Fibroblast of skin of back (primary cell): ENCODE measurements at regions not wholly inside any gene's neighbourhood (a gene's known extent, or its start where the extent isn't known, plus 50 kb on each side); places are given as distances from the start of the nearest gene placed in this dataset.
"Not testable (repeated sequence)": the region's sequence is repeated elsewhere in the genome, so short reads cannot be mapped to it uniquely, and the experiment has no call there.

Experiments used
- DNase-seq: peaks from one replicate; pipeline ENCODE4 v3.0.0-alpha.2; 2013

DNA sequence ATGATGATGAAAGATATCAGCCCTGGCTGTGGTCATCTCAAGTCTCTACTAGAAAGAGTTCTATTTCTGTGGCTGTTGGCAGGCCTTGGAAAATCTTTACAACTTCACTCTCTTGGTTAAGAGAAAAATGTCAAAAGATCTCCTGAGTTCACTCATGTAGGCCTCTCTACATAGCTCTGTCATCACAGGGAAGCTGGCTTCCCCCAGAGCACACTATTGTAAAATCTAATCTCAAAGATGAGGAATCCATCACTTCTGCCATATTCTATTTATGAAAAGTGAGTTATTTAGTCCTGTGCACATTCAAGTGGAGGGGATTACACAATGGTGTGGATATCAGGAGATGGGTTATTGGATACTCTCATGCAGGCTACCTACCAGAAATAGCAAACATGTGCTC, 388.4 kb upstream of the HS3ST1 start:
- DNase-seq: no peak

DNA sequence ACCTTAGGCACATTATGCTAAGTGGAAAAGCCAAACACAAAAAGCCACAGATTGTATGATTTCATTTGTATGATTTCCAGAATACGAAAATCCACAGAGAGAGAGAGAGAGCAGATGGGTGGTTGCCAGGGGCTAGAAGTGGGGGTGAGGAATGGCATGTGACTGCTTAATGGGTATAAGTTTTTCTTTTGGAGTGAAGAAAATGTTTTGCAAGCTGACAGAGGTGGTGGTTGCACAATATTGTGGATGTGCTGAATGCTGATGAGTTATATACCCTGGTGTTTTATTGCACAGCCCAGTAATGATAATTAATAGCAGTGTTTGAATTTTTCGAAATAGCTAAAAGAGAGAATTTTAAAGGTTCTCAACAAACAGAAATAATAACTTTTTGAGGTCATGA, 386.1 kb upstream of the HS3ST1 start:
- no peak for DNase-seq

DNA sequence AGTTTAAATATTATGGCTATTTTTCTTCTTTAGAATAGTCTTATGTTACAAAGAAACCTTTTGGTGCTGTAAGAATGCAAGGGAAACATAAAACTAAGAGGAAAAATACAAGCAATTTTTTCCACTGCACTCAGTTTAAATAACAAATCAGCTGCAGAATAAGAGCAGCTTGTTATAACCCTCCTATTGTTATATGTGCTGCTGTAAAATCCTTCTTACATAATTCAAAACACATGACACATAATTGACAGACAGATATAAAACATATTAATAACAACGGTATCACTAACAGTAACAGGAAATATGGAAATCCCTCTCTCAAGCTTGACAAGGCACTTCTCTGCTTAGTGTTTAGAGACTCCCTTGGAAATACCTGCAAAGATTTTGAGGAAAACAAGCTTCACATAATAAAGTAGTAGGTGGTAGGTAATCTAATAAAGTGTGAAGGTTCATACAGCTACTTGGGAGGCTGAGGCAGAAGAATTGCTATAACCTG, 385.3 kb upstream of the HS3ST1 start:
- no peak for DNase-seq

DNA sequence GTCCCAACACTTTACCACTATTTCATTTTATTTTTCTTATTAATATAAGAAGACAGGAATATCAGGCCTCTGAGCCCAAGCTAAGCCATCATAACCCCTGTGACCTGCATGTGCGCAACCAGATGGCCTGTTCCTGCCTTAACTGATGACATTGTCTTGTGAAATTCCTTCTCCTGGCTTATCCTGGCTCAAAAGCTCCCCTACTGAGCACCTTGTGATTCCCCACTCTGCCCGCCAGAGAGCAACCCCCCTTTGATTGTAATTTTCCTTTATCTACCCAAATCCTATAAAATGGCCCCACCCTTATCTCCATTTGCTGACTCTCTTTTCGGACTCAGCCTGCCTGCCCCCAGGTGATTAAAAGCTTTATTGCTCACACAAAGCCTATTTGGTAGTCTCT, 382.8 kb upstream of the HS3ST1 start:
- DNase-seq: not testable (repeated sequence)

DNA sequence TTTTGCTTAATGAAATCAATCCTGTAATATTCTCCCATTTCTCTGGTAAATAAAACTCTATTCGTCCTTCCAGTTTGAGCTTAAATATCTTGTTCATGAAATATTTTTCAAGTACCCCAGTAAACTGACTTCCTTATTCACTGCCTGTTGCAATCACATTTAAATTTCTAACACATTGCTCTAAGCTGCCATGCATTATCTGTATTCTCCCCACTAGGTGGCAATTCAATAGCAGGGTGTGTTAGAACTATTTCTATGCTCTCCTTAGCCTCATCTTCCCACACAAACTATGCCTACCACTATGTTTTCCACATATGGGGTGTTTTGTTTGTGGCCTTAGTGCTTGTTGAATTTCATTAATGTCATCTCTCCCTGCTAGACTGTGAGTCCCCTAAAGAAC, 377.1 kb upstream of the HS3ST1 start:
- peak; percentile 2 for DNase-seq

DNA sequence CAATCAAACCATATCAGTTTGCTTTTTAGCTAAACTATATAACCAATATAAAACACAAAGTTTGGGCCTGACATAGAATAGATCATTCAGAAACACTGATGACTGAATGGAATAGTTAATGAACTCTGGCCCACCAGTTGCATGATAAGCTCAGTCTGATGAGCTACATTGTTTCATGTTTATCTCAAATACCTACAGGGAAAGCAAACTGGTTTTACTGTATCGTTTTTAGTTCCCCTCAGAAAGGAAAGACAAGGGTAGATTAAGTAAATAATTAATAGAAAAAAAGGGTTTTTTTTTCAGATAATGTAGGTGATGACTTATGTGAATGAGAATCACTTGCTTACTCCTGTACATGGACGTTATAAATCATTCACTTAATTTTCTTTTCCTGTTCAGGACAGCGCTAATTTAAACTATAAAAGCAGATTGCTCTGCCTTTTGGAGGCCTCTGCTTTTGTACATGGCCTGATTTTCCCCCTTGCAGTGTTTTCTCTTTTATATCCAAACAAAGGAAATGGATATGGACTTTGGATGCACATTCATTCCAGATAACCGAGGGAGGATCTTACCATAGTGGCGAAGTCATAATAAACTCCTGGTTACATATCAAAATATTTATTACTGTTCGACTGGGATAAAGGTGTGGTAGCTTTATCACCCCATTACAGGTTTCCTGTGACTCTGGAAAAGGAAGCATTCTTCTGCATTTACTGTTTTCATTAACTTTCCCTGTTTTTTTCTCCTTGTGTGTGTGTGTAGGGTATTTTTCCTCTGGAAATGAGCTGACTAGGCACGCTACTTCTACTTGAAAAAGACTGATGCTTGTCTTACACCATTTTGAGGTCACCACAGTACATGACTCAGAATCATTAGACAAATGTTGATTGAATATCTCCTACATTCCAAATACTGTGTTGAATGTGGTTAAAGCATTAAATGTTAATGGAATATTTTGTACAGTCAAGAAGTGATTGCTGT, 373.1 kb upstream of the HS3ST1 start:
- DNase-seq: no peak

DNA sequence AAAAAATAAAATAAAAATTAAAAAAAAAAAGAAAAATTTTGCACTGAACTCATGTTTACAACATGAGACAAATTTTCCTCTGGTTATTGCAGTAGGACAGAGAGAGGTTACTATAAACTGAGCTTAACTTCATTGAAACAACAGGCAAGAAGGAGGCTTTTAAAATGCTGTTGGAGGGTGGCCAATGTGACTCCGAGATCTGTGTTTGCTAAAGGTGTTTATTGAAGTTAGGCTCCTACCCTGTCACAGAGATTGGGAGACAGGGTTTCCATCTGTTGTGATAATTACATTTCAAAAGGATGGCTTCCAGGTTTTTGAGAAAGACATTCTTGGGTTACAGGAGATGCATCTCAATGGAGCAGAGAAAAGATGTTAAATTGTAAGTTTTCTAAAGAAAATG, 370.5 kb upstream of the HS3ST1 start:
- no peak for DNase-seq

DNA sequence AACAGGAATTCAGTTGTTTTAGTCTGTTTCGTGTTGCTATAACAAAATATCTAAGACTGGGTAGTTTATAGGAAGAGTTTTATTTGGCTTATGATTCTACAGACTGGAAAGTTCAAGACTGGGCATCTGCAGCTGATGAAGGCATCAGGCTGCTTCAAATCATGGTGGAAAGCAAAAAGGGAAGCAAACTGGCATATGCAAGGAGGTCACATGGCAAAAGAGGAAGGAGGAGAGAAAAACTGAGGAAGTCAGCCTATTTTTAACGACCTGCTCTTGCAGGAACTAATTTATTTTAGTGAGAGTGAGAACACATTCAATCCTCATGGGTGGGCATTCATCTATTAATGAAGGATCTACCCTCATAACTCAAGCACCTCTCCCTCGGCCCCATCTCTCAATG, 363.1 kb upstream of the HS3ST1 start:
- no peak for DNase-seq

DNA sequence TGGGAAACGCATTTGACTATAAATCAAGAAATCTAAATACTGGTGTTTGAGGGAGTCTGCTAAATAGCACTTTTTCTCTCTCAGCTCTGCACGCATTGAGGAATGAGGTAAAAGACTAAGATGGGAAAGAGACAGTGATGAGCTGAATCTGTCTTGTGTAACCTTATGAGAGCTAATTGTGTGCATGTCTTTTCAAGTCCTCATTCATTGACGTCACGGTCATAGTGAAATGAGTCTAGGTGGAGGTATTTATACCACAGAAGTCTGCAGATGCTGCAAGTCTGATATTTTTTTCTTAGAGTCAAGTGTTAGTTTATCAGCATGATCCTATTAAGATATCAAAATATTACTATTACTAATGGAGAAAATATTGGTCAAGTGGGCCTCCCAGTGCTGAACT, 361.5 kb upstream of the HS3ST1 start:
- DNase-seq: no peak

DNA sequence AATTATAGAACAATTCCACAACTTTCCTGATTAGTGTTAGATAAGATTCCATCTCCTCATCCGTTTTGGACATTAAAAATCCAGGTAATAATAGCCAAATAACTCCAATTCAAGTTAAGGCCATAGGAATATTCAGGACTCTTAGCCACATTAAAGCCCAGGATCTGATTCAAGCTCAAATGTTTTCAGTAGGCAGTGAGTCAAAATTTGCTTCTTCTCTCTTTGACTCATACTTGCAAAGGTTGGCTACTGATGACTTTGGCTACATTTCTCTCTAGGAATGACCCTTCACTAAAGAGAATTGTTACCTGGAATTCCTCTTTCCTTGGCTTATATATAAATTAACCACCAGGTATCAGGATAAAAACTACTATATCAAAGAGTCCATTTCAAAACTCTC, 354.9 kb upstream of the HS3ST1 start:
- DNase-seq: no peak

DNA sequence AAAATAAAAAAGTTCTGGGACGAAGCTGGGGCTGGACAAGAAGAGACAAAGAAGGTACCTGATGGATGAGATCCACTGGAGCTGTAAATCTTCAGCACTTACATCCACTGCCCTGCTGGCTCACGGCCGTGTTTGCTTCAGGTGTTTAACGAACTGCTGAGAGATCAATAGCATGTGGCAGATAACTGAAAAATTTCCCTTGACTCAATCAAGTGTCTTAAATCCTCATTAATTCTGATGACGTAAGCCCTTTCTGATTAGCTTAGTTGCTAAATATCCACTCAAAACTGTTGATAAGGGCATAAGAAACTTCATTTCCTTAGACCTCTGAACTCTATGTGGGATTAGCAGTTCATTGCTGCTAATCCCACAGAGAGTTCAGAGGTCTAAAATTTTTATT, 354.2 kb upstream of the HS3ST1 start:
- no peak for DNase-seq

DNA sequence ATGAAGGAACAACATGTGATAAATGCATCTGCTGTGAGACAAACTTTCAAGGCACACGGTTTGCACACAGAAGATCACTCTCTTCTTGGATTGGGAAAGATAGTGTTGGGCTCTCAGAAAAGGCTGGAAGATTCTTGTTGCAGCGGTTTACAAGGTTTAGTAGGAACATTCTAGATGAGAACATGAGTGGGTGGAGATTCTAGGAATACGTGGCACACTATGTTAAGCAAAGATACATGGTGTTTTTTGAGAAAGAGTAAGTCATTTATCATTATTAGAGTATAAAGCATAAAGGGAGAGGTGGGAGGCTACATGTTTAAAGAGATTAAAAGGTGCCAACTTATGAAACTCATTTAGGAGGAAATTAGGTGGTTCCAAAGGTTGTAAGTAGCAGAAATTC, 348.8 kb upstream of the HS3ST1 start:
- DNase-seq: no peak

DNA sequence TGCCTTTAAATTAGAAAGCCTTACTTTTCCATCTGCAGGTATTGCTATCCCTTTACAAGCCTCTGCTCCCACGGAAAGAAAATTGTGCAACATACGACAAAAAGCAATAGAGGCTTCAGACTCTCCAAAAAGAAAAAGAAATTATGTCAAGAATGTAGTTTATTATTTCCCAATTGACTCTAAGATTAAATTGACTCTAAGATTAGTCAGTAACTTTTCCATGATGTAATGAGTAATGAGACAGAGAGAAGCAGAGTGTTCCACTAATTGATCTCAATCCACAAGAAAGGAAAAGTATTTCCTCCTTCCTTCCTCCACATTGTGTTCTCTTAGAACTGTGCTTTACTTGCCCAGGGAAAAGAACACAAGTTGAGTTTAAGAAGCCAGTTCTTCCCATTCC, 345.7 kb upstream of the HS3ST1 start:
- no peak for DNase-seq

DNA sequence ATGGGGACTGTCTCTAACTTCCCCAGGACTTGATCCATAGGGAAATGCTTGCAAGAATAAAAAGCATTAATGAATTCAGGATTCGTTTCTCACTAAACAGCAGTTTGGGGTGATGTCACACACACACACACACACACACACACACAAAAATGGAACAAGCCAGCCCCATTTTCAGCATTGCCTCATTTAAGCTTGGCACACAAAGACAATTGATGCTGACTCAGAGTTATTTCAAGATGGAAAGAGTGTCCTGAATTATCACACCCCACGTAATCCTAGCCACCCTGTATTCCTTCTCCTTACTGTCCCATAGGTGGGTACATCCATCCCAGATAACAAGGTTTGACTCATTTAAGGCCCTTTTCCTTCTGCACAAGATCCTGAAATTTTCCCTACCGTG, 345.1 kb upstream of the HS3ST1 start:
- DNase-seq: no peak

DNA sequence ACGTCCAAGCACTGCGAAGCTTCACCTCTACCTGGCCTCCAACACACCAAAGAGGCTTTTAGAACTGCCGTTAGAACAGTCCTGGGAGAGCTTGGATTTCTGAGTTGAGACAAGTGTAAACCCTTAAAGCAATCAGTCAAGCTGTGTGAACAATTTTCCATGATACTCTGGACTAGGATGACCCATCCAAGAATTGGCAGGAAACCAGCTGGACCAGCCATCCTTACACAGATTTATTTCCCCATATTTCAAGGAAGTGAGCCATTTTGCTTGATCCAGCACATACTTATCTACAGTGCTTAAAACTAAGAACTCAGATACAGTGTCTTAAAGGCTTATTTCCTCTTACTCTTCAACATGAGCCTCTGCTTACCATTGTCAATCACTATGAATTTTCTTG, 340.7 kb upstream of the HS3ST1 start:
- DNase-seq: no peak

DNA sequence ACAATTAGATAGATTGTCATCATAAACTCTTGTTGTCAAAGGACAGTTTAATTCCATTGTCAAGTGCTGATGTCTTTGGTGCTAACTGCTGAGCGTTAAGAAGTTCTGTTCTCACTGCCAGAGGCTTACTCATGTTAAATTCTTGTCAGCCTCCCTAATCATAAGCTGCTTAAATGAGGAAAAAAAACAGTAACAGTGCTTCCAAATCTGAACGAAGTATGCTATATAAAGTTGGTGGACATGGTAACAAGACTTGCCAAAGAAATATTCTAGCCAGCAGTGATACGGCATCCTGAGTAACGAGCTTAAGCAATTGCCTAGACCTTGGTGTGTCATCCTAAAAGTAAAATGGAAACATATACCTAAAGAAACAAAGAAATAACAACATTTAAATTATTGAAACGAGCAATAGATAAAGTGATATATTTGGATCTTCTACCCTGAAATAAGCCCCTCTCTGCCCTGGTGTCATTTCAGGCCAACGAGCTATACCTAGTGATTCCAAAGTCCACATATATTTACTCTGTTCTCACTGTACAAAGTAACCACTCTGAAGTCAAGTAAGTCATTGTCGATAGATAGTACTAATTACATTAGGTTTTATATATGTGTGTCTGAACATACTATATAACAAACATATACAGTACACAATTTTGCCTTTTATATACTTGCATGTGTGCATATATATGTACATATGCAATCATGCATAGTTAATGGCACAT, 339.7 kb upstream of the HS3ST1 start:
- no peak for DNase-seq

DNA sequence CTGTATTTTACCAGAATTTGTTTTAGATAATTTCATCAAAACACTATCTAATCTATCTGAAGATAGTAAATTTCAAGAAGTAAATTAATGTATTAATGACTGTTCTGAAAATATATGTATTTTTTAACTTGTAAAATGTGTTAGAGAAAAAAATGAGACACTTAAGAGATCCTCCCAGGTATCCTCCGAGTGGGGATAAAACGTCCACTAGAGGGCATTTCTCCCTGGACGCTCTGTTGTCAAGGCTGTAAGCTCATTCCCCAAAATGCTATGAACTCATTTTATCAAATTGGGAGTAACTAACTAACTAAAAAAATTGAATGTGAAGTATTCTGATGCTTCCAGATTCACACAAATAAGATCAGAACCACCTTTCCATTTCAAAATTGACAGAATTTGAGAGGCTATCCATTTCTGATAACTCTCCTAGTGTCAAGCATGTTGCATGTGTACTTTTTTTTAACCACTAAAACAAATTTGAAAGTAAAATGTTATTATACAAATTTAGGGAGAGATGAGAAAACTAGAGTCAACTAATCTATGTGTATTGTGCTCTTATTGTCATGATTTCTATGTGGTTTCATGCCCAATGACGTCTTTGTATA, 337.3 kb upstream of the HS3ST1 start:
- peak; percentile 22 for DNase-seq

DNA sequence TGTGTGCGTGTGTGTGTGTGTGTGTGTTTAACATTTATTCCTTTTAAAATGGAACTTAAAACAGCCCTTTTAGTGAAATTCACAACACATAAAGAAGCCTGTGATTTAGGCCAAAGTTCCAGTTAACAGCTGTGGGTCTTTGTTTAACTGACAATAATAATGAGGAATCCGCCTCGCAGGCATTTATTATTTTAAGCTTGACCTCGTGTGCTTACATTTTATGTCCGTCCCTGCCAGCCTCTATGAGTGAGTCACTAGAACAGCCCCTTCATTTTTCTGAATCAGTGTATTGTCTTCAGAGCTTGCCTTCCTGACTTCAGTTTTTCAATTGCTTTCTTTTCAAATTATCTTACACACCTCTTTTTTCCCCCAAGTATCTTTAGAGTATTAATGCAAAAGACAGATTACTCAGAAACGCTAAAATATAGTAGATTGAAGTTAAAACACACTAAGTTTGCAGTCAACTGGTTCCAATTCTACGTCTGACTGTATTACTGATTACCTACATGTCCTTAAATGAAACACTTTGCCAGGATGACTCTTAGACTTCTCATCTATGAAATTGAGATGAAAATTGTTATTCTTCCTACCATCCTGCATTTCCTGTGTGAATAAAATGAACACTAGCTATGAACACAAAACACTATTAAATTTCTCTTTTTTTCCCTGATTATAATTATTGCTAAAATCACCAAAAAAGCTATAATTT, 319.6 kb upstream of the HS3ST1 start:
- peak; percentile 82 for DNase-seq

DNA sequence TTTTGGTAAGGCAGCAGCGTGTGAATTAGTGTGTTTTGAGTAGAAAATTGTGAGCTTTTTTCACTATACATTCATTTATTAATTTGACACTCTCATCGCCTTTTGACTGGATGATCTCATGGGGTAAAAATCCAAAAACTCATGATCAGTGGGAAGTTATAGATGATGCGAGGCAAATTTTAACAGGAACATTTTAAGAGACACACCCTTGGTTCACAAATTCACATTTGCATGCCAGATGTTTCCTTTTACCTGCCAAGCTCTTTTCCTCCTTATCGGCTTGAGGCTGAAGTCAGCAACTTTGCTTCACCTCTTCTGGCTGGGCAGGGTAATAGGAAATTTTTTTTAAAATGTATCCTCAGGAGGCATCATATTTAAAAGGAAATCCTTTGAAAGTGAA, 318.0 kb upstream of the HS3ST1 start:
- no peak for DNase-seq

DNA sequence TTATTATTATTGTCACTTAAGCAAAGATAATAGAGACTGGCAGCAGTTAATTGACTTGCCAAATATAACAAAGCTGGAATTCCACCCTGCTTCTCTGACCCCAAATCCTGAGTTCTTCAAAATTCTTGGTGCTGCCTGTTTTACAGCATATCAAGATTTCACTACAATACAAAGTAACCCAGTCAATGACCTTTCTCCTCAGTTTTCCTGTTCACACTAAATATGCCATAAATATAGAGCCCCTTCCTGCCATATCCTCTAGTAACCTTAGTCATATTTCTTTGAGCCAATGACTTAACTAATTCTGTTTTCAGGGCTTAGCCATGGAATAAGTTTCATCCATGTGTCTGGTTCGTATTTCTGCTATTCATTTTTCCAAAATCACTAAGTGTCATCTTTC, 315.3 kb upstream of the HS3ST1 start:
- no peak for DNase-seq

DNA sequence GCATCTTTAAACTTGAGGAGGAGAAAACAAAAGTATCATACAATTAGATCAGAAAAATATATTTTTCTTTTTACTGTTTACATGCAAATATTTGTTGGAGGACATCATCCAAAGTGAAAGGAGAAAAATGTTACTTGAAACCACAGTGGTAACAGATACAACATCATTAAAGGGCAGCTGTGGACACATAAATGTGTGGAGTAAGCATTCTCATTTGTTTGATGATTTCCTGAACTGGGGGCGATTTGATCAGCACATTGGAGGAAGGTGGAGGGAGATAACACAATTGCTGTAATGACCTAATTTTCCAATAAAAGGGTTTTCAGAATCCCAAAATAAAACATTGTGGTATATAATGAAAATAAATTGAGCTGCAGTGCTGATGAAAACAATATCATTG, 314.5 kb upstream of the HS3ST1 start:
- no peak for DNase-seq

DNA sequence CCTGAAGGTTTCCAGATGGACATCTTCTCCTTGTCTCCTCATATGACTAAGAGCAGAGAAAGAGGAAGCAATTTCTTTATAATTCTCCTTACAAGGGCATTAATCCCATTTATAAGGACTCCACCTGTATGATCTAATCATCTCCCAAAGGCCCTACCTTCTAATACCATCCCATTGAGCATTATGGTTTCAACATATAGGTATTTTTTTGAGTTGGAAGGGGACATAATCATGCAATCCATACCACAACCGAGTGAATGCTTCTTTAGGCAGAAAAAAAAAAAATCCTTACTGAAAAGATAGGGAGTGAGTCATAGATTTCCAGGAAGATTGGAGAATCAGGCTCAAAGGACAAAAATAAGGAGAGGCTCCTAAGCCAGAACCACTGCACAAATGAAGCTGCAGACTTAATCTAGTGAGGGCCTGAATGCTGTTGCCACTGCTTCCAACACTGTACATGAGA, 312.5 kb upstream of the HS3ST1 start:
- DNase-seq: peak; percentile 56

DNA sequence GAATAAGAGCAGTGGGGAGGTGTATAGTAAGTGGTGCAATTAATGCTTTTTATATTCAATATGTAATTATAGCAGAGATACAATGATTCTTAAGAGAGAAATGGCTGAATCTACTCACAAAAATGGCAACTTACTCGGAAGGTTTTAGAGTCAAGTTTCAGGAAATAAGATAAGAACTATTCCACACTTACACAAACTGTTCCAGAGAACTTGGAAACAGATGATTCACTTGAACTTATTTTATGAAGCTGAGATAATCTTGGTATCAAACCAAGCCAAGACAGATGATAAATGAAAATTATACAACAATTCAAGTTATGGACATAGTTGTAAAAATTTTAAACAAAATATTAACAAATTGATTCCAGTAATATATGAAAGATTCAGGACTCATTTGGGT, 311.3 kb upstream of the HS3ST1 start:
- peak; percentile 15 for DNase-seq
